ENCODE measurements at regions not wholly inside any gene's neighbourhood (a gene's known extent, or its start where the extent isn't known, plus 50 kb on each side); places are given as distances from the start of the nearest gene placed in this dataset.

DNA sequence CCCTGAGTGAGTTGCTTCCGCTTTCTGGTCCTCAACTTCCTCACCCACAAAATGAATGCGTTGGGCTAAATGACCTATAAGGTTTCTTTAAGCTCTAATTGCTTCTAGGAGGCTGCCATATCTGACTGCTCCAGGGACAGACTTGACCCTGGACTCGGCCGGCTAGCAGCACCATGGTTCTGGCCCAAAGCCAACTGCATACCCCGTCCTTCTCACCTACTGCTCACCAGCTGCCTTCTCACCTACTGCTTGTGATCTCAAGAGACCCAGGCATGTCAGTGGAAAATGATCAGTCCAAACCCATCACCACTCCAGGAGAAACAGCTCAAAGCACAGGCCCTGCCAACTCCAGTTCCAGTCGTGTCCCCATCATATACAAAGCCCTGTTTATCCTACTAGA, 124.3 kb upstream of the IRX5 start:
- intact Hi-C loops (cut with DNase I) = no loop called here
- 66% methylated on average over 6 of the region's 6 CpGs for WGBS
- Histone ChIP-seq H3K4me3 (no peak overlapping the region), H3K27ac (replicated peaks in 1 of 4) (no peak overlapping the region), H3K9me3 (no peaks in the 10 kb centered on the region), H3K36me3 (no peaks in the 10 kb centered on the region), H3K27me3 (peaks cover 0 to 5% (median 0%) of the 10 kb centered on the region in 4 donors), H3K4me1 (no peaks in the 10 kb centered on the region)
- TF ChIP-seq EP300 (IDR thresholded peaks at IDR 0.05) (no peak), POLR2AphosphoS5 (IDR thresholded peaks at IDR 0.05) (no peak), POLR2A (IDR thresholded peaks at IDR 0.05; ENCODE audit: low read depth) (no peak), CTCF (IDR thresholded peaks at IDR 0.05) (no peak)
- DNase-seq (ENCODE audit: extremely low spot score) = peak; percentile 72

- intact Hi-C loops (cut with DNase I) = no loop called here
- peak; percentile 50 for DNase-seq (ENCODE audit: extremely low spot score)
- Histone ChIP-seq H3K27me3 (no peaks in the 10 kb centered on the region), H3K4me3 (no peak overlapping the region), H3K9me3 (no peaks in the 10 kb centered on the region), H3K27ac (replicated peaks in 1 of 4) (no peak overlapping the region), H3K4me1 (no peaks in the 10 kb centered on the region), H3K36me3 (no peaks in the 10 kb centered on the region)
- TF ChIP-seq EP300 (IDR thresholded peaks at IDR 0.05) = no peak
- TF ChIP-seq POLR2AphosphoS5 (IDR thresholded peaks at IDR 0.05) = no peak
- WGBS = 85% methylated on average over 4 of the region's 4 CpGs
These were observed 125.0 kb upstream of the IRX5 start for GRCh38 chr16:54805648-54806047.

- H3K9me3 ChIP-seq = peaks cover 0 to 11% (median 6%) of the 10 kb centered on the region in 4 donors
- H3K4me3 ChIP-seq = no peak overlapping the region
- 84% methylated on average over 9 of the region's 9 CpGs for WGBS
- no peaks in the 10 kb centered on the region for H3K36me3 ChIP-seq
- no peak for TF ChIP-seq POLR2A (IDR thresholded peaks at IDR 0.05; ENCODE audit: low read depth)
- no peak for TF ChIP-seq CTCF (IDR thresholded peaks at IDR 0.05)
- no peak for TF ChIP-seq POLR2AphosphoS5 (IDR thresholded peaks at IDR 0.05)
- no peak for TF ChIP-seq EP300 (IDR thresholded peaks at IDR 0.05)
- H3K4me1 ChIP-seq = no peaks in the 10 kb centered on the region
- no peak overlapping the region for H3K27ac ChIP-seq (replicated peaks in 1 of 4)
- H3K27me3 ChIP-seq = no peaks in the 10 kb centered on the region
- DNase-seq (ENCODE audit: extremely low spot score) = peak; percentile 24
- intact Hi-C loops (cut with DNase I) = no loop called here
These were observed 129.4 kb upstream of the IRX5 start for GRCh38 chr16:54801057-54801844.

- no peak overlapping the region for H3K27ac ChIP-seq (replicated peaks in 1 of 4)
- H3K27me3 ChIP-seq = no peaks in the 10 kb centered on the region
- no peaks in the 10 kb centered on the region for H3K4me1 ChIP-seq
- WGBS = 92% methylated on average over 1 of the region's 1 CpG
- H3K9me3 ChIP-seq = peaks cover 0 to 11% (median 6%) of the 10 kb centered on the region in 4 donors
- no peak overlapping the region for H3K4me3 ChIP-seq
- no peak for TF ChIP-seq EP300 (IDR thresholded peaks at IDR 0.05)
- no peak for TF ChIP-seq POLR2AphosphoS5 (IDR thresholded peaks at IDR 0.05)
- no peak for TF ChIP-seq POLR2A (IDR thresholded peaks at IDR 0.05; ENCODE audit: low read depth)
- no peak for TF ChIP-seq CTCF (IDR thresholded peaks at IDR 0.05)
- no peak for DNase-seq (ENCODE audit: extremely low spot score)
- intact Hi-C loops (cut with DNase I) = no loop called here
- no peaks in the 10 kb centered on the region for H3K36me3 ChIP-seq
These were observed 132.4 kb upstream of the IRX5 start for GRCh38 chr16:54798267-54798666.

DNA sequence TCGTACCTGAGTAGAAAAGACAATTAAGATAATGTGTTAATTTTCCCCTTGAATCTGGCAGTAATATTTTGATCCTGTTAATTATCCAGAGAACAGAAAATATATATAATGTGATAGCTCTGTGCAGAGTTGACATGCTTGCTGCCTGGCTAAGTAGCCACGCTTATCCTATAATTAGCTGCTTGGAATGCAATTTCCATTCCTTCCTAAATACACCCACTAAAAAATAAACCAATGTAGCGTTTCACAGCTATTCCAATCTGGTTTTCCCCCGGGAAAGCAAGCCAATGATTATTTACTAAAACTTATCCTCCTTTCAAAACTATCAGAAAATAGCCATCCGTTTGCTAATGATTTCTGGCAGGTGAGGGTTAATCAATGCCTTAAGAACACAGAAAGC, 134.5 kb upstream of the IRX5 start:
- 57% methylated on average over 5 of the region's 5 CpGs for WGBS
- Histone ChIP-seq H3K4me3 (no peak overlapping the region), H3K27ac (replicated peaks in 1 of 4) (no peak overlapping the region), H3K4me1 (no peaks in the 10 kb centered on the region), H3K9me3 (peaks cover 0 to 11% (median 6%) of the 10 kb centered on the region in 4 donors), H3K36me3 (no peaks in the 10 kb centered on the region), H3K27me3 (no peaks in the 10 kb centered on the region)
- no peak for DNase-seq (ENCODE audit: extremely low spot score)
- intact Hi-C loops (cut with DNase I) = no loop called here
- TF ChIP-seq POLR2A (IDR thresholded peaks at IDR 0.05; ENCODE audit: low read depth) (no peak), EP300 (IDR thresholded peaks at IDR 0.05) (no peak), POLR2AphosphoS5 (IDR thresholded peaks at IDR 0.05) (no peak), CTCF (IDR thresholded peaks at IDR 0.05) (no peak)
